Esophagus muscularis mucosa (tissue), 4 donors: ENCODE measurements at regions not wholly inside any gene's neighbourhood (a gene's known extent, or its start where the extent isn't known, plus 50 kb on each side); places are given as distances from the start of the nearest gene placed in this dataset.

ENCODE experiments used
- DNase-seq: peaks from one replicate; pipeline ENCODE4 v3.0.0-alpha.2; 2017; ENCODE audit errors: extremely low spot score
- H3K27ac ChIP-seq, 4 donors: fragments of 200-600 bp; sonication (generic); replicated peaks in 1 of 4; 1 replicate in 3 of 4; 2 replicates in 1 of 4; pipeline ENCODE4 v1.5.1; 2016 to 2019; ENCODE audit warnings: mild to moderate bottlenecking in 1 of 4
- H3K27me3 ChIP-seq, 4 donors: fragments of 200-600 bp; sonication (generic); one replicate each; pipeline versions ENCODE4 v1.5.1 to v1.6.0; 2016 to 2019
- H3K36me3 ChIP-seq, 4 donors: fragments of 200-600 bp; sonication (generic); one replicate each; pipeline ENCODE4 v1.5.1; 2016 to 2019
- H3K4me1 ChIP-seq, 4 donors: fragments of 200-600 bp; sonication (generic); one replicate each; pipeline ENCODE4 v1.5.1; 2016 to 2019
- H3K4me3 ChIP-seq, 4 donors: fragments of 200-600 bp; sonication (generic); 1 replicate in 2 of 4; 2 replicates in 2 of 4; pipeline ENCODE4 v1.5.1; 2016 to 2019; ENCODE audit warnings: mild to moderate bottlenecking in 4 of 4, moderate library complexity in 1 of 4
- H3K9me3 ChIP-seq, 4 donors: fragments of 200-600 bp; sonication (generic); 1 replicate in 3 of 4; 2 replicates in 1 of 4; pipeline ENCODE4 v1.5.1; 2016 to 2019
- CTCF ChIP-seq, 3 experiments: fragments of 200-600 bp in 2 of 3; fragments of 450-650 bp in 1 of 3; sonication (generic) in 2 of 3; IDR thresholded peaks; one replicate each; pipeline ENCODE4 v1.5.1; 2017 to 2019; ENCODE audit warnings: antibody characterized with exemption in 3 of 3, mild to moderate bottlenecking in 2 of 3, moderate library complexity in 1 of 3
- EP300 ChIP-seq: sonication (generic); formaldehyde crosslinking; IDR thresholded peaks from one replicate; pipeline ENCODE4 v1.6.1; 2017; ENCODE audit warnings: antibody characterized with exemption
- POLR2A ChIP-seq: fragments of 450-650 bp; IDR thresholded peaks from one replicate; pipeline ENCODE4 v1.6.1; 2017; ENCODE audit warnings: antibody characterized with exemption, moderate library complexity, mild to moderate bottlenecking, low read depth
- POLR2AphosphoS5 ChIP-seq, 2 donors: sonication (generic); formaldehyde crosslinking; IDR thresholded peaks; one replicate each; pipeline ENCODE4 v1.6.1; 2017; ENCODE audit warnings: antibody characterized with exemption in 2 of 2
- WGBS: methylation state at CpG from one replicate; pipeline ENCODE4 v1.1.5; 2018; 5-methylcytosine and 5-hydroxymethylcytosine counted together
- intact Hi-C: fragments of 100-400 bp; cut with DNase I; formaldehyde crosslinking; loops from one replicate; pipeline ENCODE4 v1.15.1; 2023

- Histone ChIP-seq H3K9me3 (no peaks in the 10 kb centered on the region), H3K36me3 (no peaks in the 10 kb centered on the region), H3K4me3 (no peak overlapping the region), H3K27me3 (peaks cover 0 to 24% (median 0%) of the 10 kb centered on the region in 4 donors), H3K4me1 (no peaks in the 10 kb centered on the region), H3K27ac (no peak overlapping the region)
- DNase-seq = no peak
- WGBS = 82% methylated on average over 2 of the region's 2 CpGs
- TF ChIP-seq POLR2A (no peak), CTCF (IDR thresholded peaks at IDR 0.05) (no peak), POLR2AphosphoS5 (IDR thresholded peaks at IDR 0.05) (no peak), EP300 (no peak)
- intact Hi-C loops = no loop called here
Measured at GRCh38 chr12:107486140-107486892, 199.3 kb upstream of the PWP1 start.

GRCh38 chr12:107487011-107487680, 198.5 kb upstream of the PWP1 start:
- intact Hi-C loops = no loop called here
- TF ChIP-seq EP300 (no peak), POLR2AphosphoS5 (IDR thresholded peaks at IDR 0.05) (no peak), POLR2A (no peak)
- 67% methylated on average over 2 of the region's 2 CpGs for WGBS
- Histone ChIP-seq H3K9me3 (no peaks in the 10 kb centered on the region), H3K36me3 (no peaks in the 10 kb centered on the region), H3K27ac (no peak overlapping the region), H3K4me1 (no peaks in the 10 kb centered on the region), H3K4me3 (no peak overlapping the region), H3K27me3 (peaks cover 0 to 24% (median 0%) of the 10 kb centered on the region in 4 donors)
- DNase-seq = no peak

GRCh38 chr12:107488666-107489065, 196.9 kb upstream of the PWP1 start:
- H3K4me3 ChIP-seq = no peak overlapping the region
- intact Hi-C loops = no loop called here
- no peaks in the 10 kb centered on the region for H3K9me3 ChIP-seq
- peaks cover 0 to 16% (median 0%) of the 10 kb centered on the region in 4 donors for H3K27me3 ChIP-seq
- 76% methylated on average over 2 of the region's 2 CpGs for WGBS
- DNase-seq = no peak
- H3K36me3 ChIP-seq = no peaks in the 10 kb centered on the region
- TF ChIP-seq POLR2AphosphoS5 (IDR thresholded peaks at IDR 0.05) (no peak), CTCF (IDR thresholded peaks at IDR 0.05) (no peak), POLR2A (no peak), EP300 (no peak)
- peaks cover 0 to 6% (median 0%) of the 10 kb centered on the region in 4 donors for H3K4me1 ChIP-seq
- H3K27ac ChIP-seq = no peak overlapping the region

GRCh38 chr12:107490010-107490409, 195.6 kb upstream of the PWP1 start:
- WGBS = 81% methylated on average over 3 of the region's 3 CpGs
- H3K4me1 ChIP-seq = peaks cover 0 to 6% (median 0%) of the 10 kb centered on the region in 4 donors
- H3K27ac ChIP-seq = no peak overlapping the region
- H3K27me3 ChIP-seq = peaks cover 0 to 6% (median 0%) of the 10 kb centered on the region in 4 donors
- no peaks in the 10 kb centered on the region for H3K9me3 ChIP-seq
- H3K4me3 ChIP-seq = no peak overlapping the region
- no peak for DNase-seq
- intact Hi-C loops = no loop called here
- TF ChIP-seq POLR2AphosphoS5 (IDR thresholded peaks at IDR 0.05) (no peak), EP300 (no peak), POLR2A (no peak), CTCF (IDR thresholded peaks at IDR 0.05) (no peak)
- H3K36me3 ChIP-seq = no peaks in the 10 kb centered on the region

GRCh38 chr12:107491856-107492255, 193.7 kb upstream of the PWP1 start:
- no peaks in the 10 kb centered on the region for H3K36me3 ChIP-seq
- no peak overlapping the region for H3K4me3 ChIP-seq
- H3K27me3 ChIP-seq = peaks cover 0 to 11% (median 0%) of the 10 kb centered on the region in 4 donors
- H3K4me1 ChIP-seq = peaks cover 0 to 6% (median 0%) of the 10 kb centered on the region in 4 donors
- H3K27ac ChIP-seq = no peak overlapping the region
- no peak for DNase-seq
- WGBS = 85% methylated on average over 9 of the region's 9 CpGs
- intact Hi-C loops = no loop called here
- no peaks in the 10 kb centered on the region for H3K9me3 ChIP-seq
- TF ChIP-seq POLR2AphosphoS5 (IDR thresholded peaks at IDR 0.05) (no peak), CTCF (IDR thresholded peaks at IDR 0.05) (no peak), EP300 (no peak), POLR2A (no peak)
